ENCODE measurements at regions not wholly inside any gene's neighbourhood (a gene's known extent, or its start where the extent isn't known, plus 50 kb on each side); places are given as distances from the start of the nearest gene placed in this dataset.

GRCh38 chr16:13553453-13553985 is 366.4 kb upstream of the ERCC4 start:
- in situ Hi-C loops (cut with MboI; ENCODE audit: low sequenced_read_pairs, unreplicated experiment): no loop called here
- DNase-seq (ENCODE audit: low spot score): no peak
- TF ChIP-seq CTCF (IDR thresholded peaks at IDR 0.05; ENCODE audit: borderline replicate concordance, control extremely low read depth, extremely low read depth, insufficient read depth, missing control alignments): no peak

- in situ Hi-C loops (cut with MboI; ENCODE audit: low sequenced_read_pairs, unreplicated experiment): no loop called here
- no peak for DNase-seq (ENCODE audit: low spot score)
- TF ChIP-seq CTCF (IDR thresholded peaks at IDR 0.05; ENCODE audit: borderline replicate concordance, control extremely low read depth, extremely low read depth, insufficient read depth, missing control alignments): no peak
These were observed 365.9 kb upstream of the ERCC4 start for GRCh38 chr16:13554005-13554404.

GRCh38 chr16:13554643-13555042 is 365.3 kb upstream of the ERCC4 start:
- no peak for DNase-seq (ENCODE audit: low spot score)
- in situ Hi-C loops (cut with MboI; ENCODE audit: low sequenced_read_pairs, unreplicated experiment): no loop called here
- no peak for TF ChIP-seq CTCF (IDR thresholded peaks at IDR 0.05; ENCODE audit: borderline replicate concordance, control extremely low read depth, extremely low read depth, insufficient read depth, missing control alignments)

- in situ Hi-C loops (cut with MboI; ENCODE audit: low sequenced_read_pairs, unreplicated experiment): no loop called here
- no peak for TF ChIP-seq CTCF (IDR thresholded peaks at IDR 0.05; ENCODE audit: borderline replicate concordance, control extremely low read depth, extremely low read depth, insufficient read depth, missing control alignments)
- DNase-seq (ENCODE audit: low spot score): no peak
These were observed 362.5 kb upstream of the ERCC4 start for GRCh38 chr16:13557418-13557817.

GRCh38 chr16:13558752-13559151 is 361.2 kb upstream of the ERCC4 start:
- in situ Hi-C loops (cut with MboI; ENCODE audit: low sequenced_read_pairs, unreplicated experiment): no loop called here
- DNase-seq (ENCODE audit: low spot score): no peak
- no peak for TF ChIP-seq CTCF (IDR thresholded peaks at IDR 0.05; ENCODE audit: borderline replicate concordance, control extremely low read depth, extremely low read depth, insufficient read depth, missing control alignments)

- no peak for DNase-seq (ENCODE audit: low spot score)
- in situ Hi-C loops (cut with MboI; ENCODE audit: low sequenced_read_pairs, unreplicated experiment): no loop called here
- TF ChIP-seq CTCF (IDR thresholded peaks at IDR 0.05; ENCODE audit: borderline replicate concordance, control extremely low read depth, extremely low read depth, insufficient read depth, missing control alignments): no peak
These were observed 360.3 kb upstream of the ERCC4 start for GRCh38 chr16:13559624-13560023.

- TF ChIP-seq CTCF (IDR thresholded peaks at IDR 0.05; ENCODE audit: borderline replicate concordance, control extremely low read depth, extremely low read depth, insufficient read depth, missing control alignments): no peak
- in situ Hi-C loops (cut with MboI; ENCODE audit: low sequenced_read_pairs, unreplicated experiment): no loop called here
- no peak for DNase-seq (ENCODE audit: low spot score)
These were observed 359.8 kb upstream of the ERCC4 start for GRCh38 chr16:13560151-13560550.
